Endothelial cell of umbilical vein (primary cell): ENCODE measurements at regions not wholly inside any gene's neighbourhood (a gene's known extent, or its start where the extent isn't known, plus 50 kb on each side); places are given as distances from the start of the nearest gene placed in this dataset.

Experiments
- CTCF ChIP-seq, 2 donors: IDR thresholded peaks; 1 replicate in 1 of 2; 2 replicates in 1 of 2; pipeline ENCODE4 v1.5.1; 2011; ENCODE audit warnings: low read length in 2 of 2, mild to moderate bottlenecking in 2 of 2, moderate library complexity in 2 of 2, control low read depth in 1 of 2, inconsistent platforms in 1 of 2, low read depth in 1 of 2; ENCODE audit not compliant: insufficient read depth in 1 of 2; ENCODE audit errors: extremely low read depth in 1 of 2
- EZH2 ChIP-seq: IDR thresholded peaks from 2 replicates; pipeline ENCODE4 v1.6.1; 2012; ENCODE audit warnings: borderline replicate concordance, low read depth, mild to moderate bottlenecking, moderate library complexity, low read length, inconsistent platforms; ENCODE audit not compliant: severe bottlenecking
- FOS ChIP-seq: IDR thresholded peaks from 2 replicates; pipeline ENCODE4 v1.6.1; 2011; ENCODE audit warnings: mild to moderate bottlenecking, low read length, moderate library complexity, borderline replicate concordance; ENCODE audit not compliant: insufficient read depth
- JUN ChIP-seq: IDR thresholded peaks from 2 replicates; pipeline ENCODE4 v1.6.1; 2011; ENCODE audit warnings: borderline replicate concordance, low read depth; ENCODE audit not compliant: insufficient read length, insufficient read depth
- MAX ChIP-seq: IDR thresholded peaks from 2 replicates; pipeline ENCODE4 v1.6.1; 2011; ENCODE audit not compliant: insufficient read depth, insufficient read length
- POLR2A ChIP-seq: IDR thresholded peaks from 2 replicates; pipeline ENCODE4 v1.6.1; 2012; ENCODE audit warnings: low read depth, mild to moderate bottlenecking, control low read depth, low read length

GRCh38 chr10:117450940-117451339 is 75.7 kb upstream of the PDZD8 start:
- TF ChIP-seq POLR2A (no peak), CTCF (IDR thresholded peaks at IDR 0.05; ENCODE audit: extremely low read depth in 1 of 2, insufficient read depth in 1 of 2, low read depth in 1 of 2, low read length in 2 of 2) (no peak), JUN (no peak), MAX (no peak), EZH2 (no peak), FOS (no peak)
